IMR-90 (cell line): ENCODE measurements at regions not wholly inside any gene's neighbourhood (a gene's known extent, or its start where the extent isn't known, plus 50 kb on each side); places are given as distances from the start of the nearest gene placed in this dataset.

ENCODE experiments used
- ATAC-seq: fragments of 200-7000 bp; cut with Tn5 transposase; 2 replicates; pipeline ENCODE4 v1.9.1; 2020; ENCODE audit warnings: low read depth, mild to moderate bottlenecking, moderate library complexity
- BruUV-seq: library from RNA; stranded (reverse); fragments of 400-500 nt; replicated peaks from 2 replicates; lab custom pipeline; 2021; lab: Mats Ljungman, UMichigan
- CTCF ChIA-PET: fragments of 300-600 bp; formaldehyde crosslinking; extraction: SDS; loops from one replicate; lab custom pipeline; 2021; ENCODE audit warnings: antibody characterized with exemption; lab: Yijun Ruan, JAX
- POLR2A ChIA-PET: fragments of 300-600 bp; sonication (Branson Sonifier 250); formaldehyde crosslinking; loops from one replicate; lab custom pipeline; 2022; ENCODE audit warnings: antibody characterized with exemption; ENCODE audit not compliant: unreplicated experiment; lab: Charles Lee
- DNase-seq: peaks from one replicate; pipeline ENCODE4 v3.0.0; 2013
- H2AFZ ChIP-seq: replicated peaks from 2 replicates; pipeline ENCODE3; 2013; ENCODE audit warnings: low read length, mild to moderate bottlenecking; ENCODE audit not compliant: poor library complexity
- H2AK5ac ChIP-seq: 2 replicates; pipeline ENCODE4 v1.6.1; 2013; ENCODE audit warnings: low read depth, low read length, inconsistent platforms
- H2AK9ac ChIP-seq: replicated peaks from 2 replicates; pipeline ENCODE3; 2013; ENCODE audit warnings: mild to moderate bottlenecking, low read depth, low read length, moderate library complexity; ENCODE audit not compliant: poor library complexity
- H2BK120ac ChIP-seq: 2 replicates; pipeline ENCODE4 v1.6.1; 2013; ENCODE audit warnings: low read depth, low read length, inconsistent platforms
- H2BK15ac ChIP-seq: 3 replicates; pipeline ENCODE4 v1.6.1; 2013; ENCODE audit warnings: low read depth, low read length, inconsistent platforms
- H2BK20ac ChIP-seq: 2 replicates; pipeline ENCODE4 v1.6.1; 2013; ENCODE audit warnings: low read depth, mild to moderate bottlenecking, inconsistent platforms, low read length, moderate library complexity
- H2BK5ac ChIP-seq: 2 replicates; pipeline ENCODE4 v1.6.1; 2013; ENCODE audit warnings: mild to moderate bottlenecking, low read depth, low read length, inconsistent platforms; ENCODE audit not compliant: poor library complexity, severe bottlenecking
- H3K14ac ChIP-seq: replicated peaks from 2 replicates; pipeline ENCODE4 v1.6.1; 2013; ENCODE audit warnings: low read depth, low read length, inconsistent platforms
- H3K18ac ChIP-seq: 2 replicates; pipeline ENCODE4 v1.6.1; 2013; ENCODE audit warnings: low read depth, low read length, control low read depth
- H3K23ac ChIP-seq: 2 replicates; pipeline ENCODE4 v1.6.1; 2013; ENCODE audit warnings: low read depth, low read length, inconsistent platforms
- H3K27ac ChIP-seq: 2 replicates; pipeline ENCODE4 v1.5.1; 2013; ENCODE audit warnings: mild to moderate bottlenecking, control low read depth, low read length; ENCODE audit not compliant: insufficient read depth
- H3K27me3 ChIP-seq: 2 replicates; pipeline ENCODE4 v1.6.1; 2013; ENCODE audit warnings: low read length; ENCODE audit not compliant: control insufficient read depth, insufficient read depth
- H3K36me3 ChIP-seq: 2 replicates; pipeline ENCODE4 v1.6.1; 2013; ENCODE audit warnings: low read length, mixed read lengths; ENCODE audit not compliant: control insufficient read depth, insufficient read depth
- H3K4ac ChIP-seq: 2 replicates; pipeline ENCODE4 v1.6.1; 2013; ENCODE audit warnings: low read depth, low read length, inconsistent platforms
- H3K4me1 ChIP-seq: 2 replicates; pipeline ENCODE4 v1.6.1; 2013; ENCODE audit warnings: low read length, mixed read lengths; ENCODE audit not compliant: control insufficient read depth, insufficient read depth
- H3K4me2 ChIP-seq: 2 replicates; pipeline ENCODE4 v1.6.1; 2013; ENCODE audit warnings: low read depth, mild to moderate bottlenecking, control low read depth, low read length, moderate library complexity
- H3K4me3 ChIP-seq: 2 replicates; pipeline ENCODE4 v1.5.1; 2013; ENCODE audit warnings: low read depth, mild to moderate bottlenecking, control low read depth, low read length, moderate library complexity; ENCODE audit not compliant: insufficient read depth
- H3K56ac ChIP-seq: 2 replicates; pipeline ENCODE4 v1.6.1; 2013; ENCODE audit warnings: low read length, inconsistent platforms; ENCODE audit not compliant: insufficient read depth; ENCODE audit errors: extremely low read depth
- H3K79me1 ChIP-seq, 2 experiments: 2 replicates each; pipeline ENCODE4 v1.6.1; 2013; ENCODE audit warnings: low read length in 2 of 2, inconsistent platforms in 1 of 2, low read depth in 1 of 2
- H3K9ac ChIP-seq: 2 replicates; pipeline ENCODE4 v1.6.1; 2013; ENCODE audit warnings: low read depth, low read length, control low read depth
- H3K9me1 ChIP-seq: 2 replicates; pipeline ENCODE4 v1.6.1; 2013; ENCODE audit warnings: low read length, inconsistent platforms; ENCODE audit not compliant: insufficient read depth
- H3K9me3 ChIP-seq: 2 replicates; pipeline ENCODE4 v1.6.1; 2013; ENCODE audit warnings: low read length; ENCODE audit not compliant: control insufficient read depth, insufficient read depth
- H4K20me1 ChIP-seq: 2 replicates; pipeline ENCODE4 v1.6.1; 2013; ENCODE audit warnings: low read length, inconsistent platforms; ENCODE audit not compliant: insufficient read depth
- H4K5ac ChIP-seq: 2 replicates; pipeline ENCODE4 v1.6.1; 2013; ENCODE audit warnings: mild to moderate bottlenecking, low read depth, low read length, control low read depth
- H4K8ac ChIP-seq, 2 experiments: 2 replicates each; pipeline ENCODE4 v1.6.1; 2013; ENCODE audit warnings: low read depth in 2 of 2, low read length in 2 of 2, control low read depth in 1 of 2, inconsistent platforms in 1 of 2
- H4K91ac ChIP-seq: 2 replicates; pipeline ENCODE4 v1.6.1; 2013; ENCODE audit warnings: low read depth, low read length, inconsistent platforms; ENCODE audit not compliant: insufficient read depth
- BHLHE40 ChIP-seq: fragments of 150-350 bp; IDR thresholded peaks from 2 replicates; pipeline ENCODE4 v1.6.1; 2016; ENCODE audit warnings: mild to moderate bottlenecking, low read depth, low read length
- MAZ ChIP-seq: IDR thresholded peaks from 2 replicates; pipeline ENCODE4 v1.6.1; 2012; ENCODE audit warnings: low read depth, mild to moderate bottlenecking, low read length, improper control_type of control experiment, moderate library complexity, borderline replicate concordance
- NFE2L2 ChIP-seq: fragments of 150-350 bp; IDR thresholded peaks from 2 replicates; pipeline ENCODE4 v1.6.1; 2016; ENCODE audit warnings: low read depth, mild to moderate bottlenecking, low read length
- POLR2A ChIP-seq: IDR thresholded peaks from 2 replicates; pipeline ENCODE4 v1.6.1; 2012; ENCODE audit warnings: mild to moderate bottlenecking, low read depth, low read length
- WGBS, 2 experiments: methylation state at CpG; one replicate each; pipeline versions ENCODE4 v1.1.5 to v1.1.7; 2013; ENCODE audit warnings: missing lambda C conversion rate in 2 of 2; ENCODE audit not compliant: insufficient read length in 1 of 2; ENCODE audit errors: extremely low coverage in 2 of 2; 5-methylcytosine and 5-hydroxymethylcytosine counted together
- dilution Hi-C: fragments of 300-500 bp; cut with HindIII; formaldehyde crosslinking; loops from one replicate; pipeline ENCODE4 v1.14.3; 2018; ENCODE audit warnings: low sequenced_read_pairs; ENCODE audit not compliant: unreplicated experiment
- in situ Hi-C: fragments of 300-500 bp; cut with MboI; formaldehyde crosslinking; loops from 3 replicates; pipeline ENCODE4 v1.14.3; 2019; ENCODE audit warnings: low sequenced_read_pairs, inconsistent platforms, mixed read lengths
- intact Hi-C: fragments of 100-400 bp; cut with micrococcal nuclease; formaldehyde crosslinking; loops from 2 replicates; pipeline ENCODE4 v1.10.0; 2022

DNA sequence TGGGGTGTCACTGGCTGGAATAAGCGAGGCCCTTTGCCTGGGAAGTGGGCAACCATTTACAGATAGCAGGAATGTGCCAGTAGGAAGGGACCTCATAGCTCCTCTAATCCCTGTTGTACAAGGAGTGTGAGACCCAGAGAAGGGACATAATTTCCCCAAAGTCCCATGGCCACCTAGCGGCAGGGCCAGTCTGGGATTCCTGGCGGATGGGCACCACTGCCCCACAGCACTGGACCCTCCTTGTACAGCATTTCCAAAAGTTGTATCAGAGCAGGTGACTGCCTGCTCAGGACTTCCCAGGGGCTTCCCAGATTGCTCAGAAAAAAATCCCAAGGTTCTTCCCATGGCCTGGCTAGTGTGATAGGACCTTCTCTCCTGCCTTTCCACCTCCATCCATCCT, 185.8 kb downstream of the GLI2 start:
- Histone ChIP-seq H4K91ac (peak overlapping the region; percentile 17; the same call in 1 of the 2 replicates), H3K9ac (no peak overlapping the region), H3K14ac (no peak overlapping the region), H3K23ac (peak overlapping the region; percentile 16; the same call in 1 of the 2 replicates), H4K8ac (0 out of 4 replicates have a peak overlapping the region, but pooled peaks of 1 of the 2 experiments have one; percentile 24), H2BK120ac (0 out of 2 replicates have a peak overlapping the region, but pooled peaks have one; percentile 22), H4K5ac (no peak overlapping the region), H3K4me2 (no peak overlapping the region), H4K20me1 (0 out of 2 replicates have a peak, but pooled peaks cover 9% of the 10 kb centered on the region), H3K4me1 (peaks cover 29% of the 10 kb centered on the region), H2AFZ (no peak overlapping the region), H3K27me3 (no peaks in the 10 kb centered on the region), H3K27ac (no peak overlapping the region), H3K4me3 (no peak overlapping the region), H3K9me1 (peaks cover 64% of the 10 kb centered on the region), H3K79me1 (peaks cover 69 to 95% of the 10 kb centered on the region in 2 experiments), H3K9me3 (no peaks in the 10 kb centered on the region), H3K36me3 (peaks cover 12% of the 10 kb centered on the region), H2AK5ac (peak overlapping the region; percentile 63; the same call in 1 of the 2 replicates), H3K18ac (no peak overlapping the region), H2BK15ac (peak overlapping the region; percentile 19; the same call in 1 of the 3 replicates), H2BK20ac (peak overlapping the region; percentile 42; the same call in 1 of the 2 replicates), H2BK5ac (no peak overlapping the region), H3K4ac (peak overlapping the region; percentile 94), H2AK9ac (peak overlapping the region; percentile 5), H3K56ac (no peak overlapping the region)
- CTCF ChIA-PET, result no interaction called here
- BruUV-seq, result no TSS peak
- in situ Hi-C loops (no loop called here), intact Hi-C loops (no loop called here), dilution Hi-C loops (no loop called here)
- no peak for DNase-seq
- ATAC-seq, result no peak
- TF ChIP-seq POLR2A (no peak), BHLHE40 (no peak), MAZ (no peak), NFE2L2 (no peak)
- POLR2A ChIA-PET, result no interaction called here
- no CpG with 5 or more reads among the region's 3 CpGs for WGBS, 2 experiments
